ENCODE measurements at regions not wholly inside any gene's neighbourhood (a gene's known extent, or its start where the extent isn't known, plus 50 kb on each side); places are given as distances from the start of the nearest gene placed in this dataset.

DNA sequence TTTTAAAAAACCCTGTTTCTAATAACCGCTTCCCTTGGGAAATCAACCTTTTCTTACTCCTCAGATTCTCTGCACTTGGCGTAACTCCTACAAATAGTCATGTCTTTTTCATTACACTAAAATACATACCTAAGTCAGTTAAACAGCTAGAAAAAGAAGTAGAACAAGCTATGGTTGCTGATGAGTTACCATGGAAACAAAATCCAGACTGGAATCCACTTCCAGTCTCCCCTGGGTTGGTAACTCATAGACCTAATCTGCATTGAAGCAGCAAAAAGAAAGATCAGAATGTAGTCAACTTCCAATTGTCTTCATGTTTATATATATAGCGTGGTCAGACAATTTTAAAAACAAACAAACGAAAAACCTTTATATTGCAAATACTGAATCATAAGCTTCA, 260.8 kb upstream of the LRRN1 start:
- no peak for DNase-seq
- no peak overlapping the region for H3K27ac Mint-ChIP-seq
- peaks cover 2% of the 10 kb centered on the region for H3K27me3 Mint-ChIP-seq (ENCODE audit: insufficient read depth)
- WGBS, 2 experiments (ENCODE audit: insufficient coverage in 1 of 2, insufficient read length in 1 of 2), result 87 to 91% methylated on average over 4 of the region's 4 CpGs
- Histone ChIP-seq H3K9ac (ENCODE audit: extremely low read depth, low read length, poor library complexity, severe bottlenecking) (no peak overlapping the region), H3K36me3 (ENCODE audit: control insufficient read depth, insufficient read depth, low read length) (no peaks in the 10 kb centered on the region), H3K27ac (ENCODE audit: low read depth, low read length) (no peak overlapping the region), H3K4me3 (ENCODE audit: low read length) (no peak overlapping the region), H3K4me1 (ENCODE audit: control insufficient read depth, insufficient read depth, low read length) (no peaks in the 10 kb centered on the region), H3K9me3 (ENCODE audit: control insufficient read depth, low read length) (no peaks in the 10 kb centered on the region), H3K27me3 (ENCODE audit: control insufficient read depth, insufficient read depth, low read length, poor library complexity, severe bottlenecking) (no peaks in the 10 kb centered on the region)
- H3K4me1 Mint-ChIP-seq, result no peaks in the 10 kb centered on the region
- TF ChIP-seq CTCF (conservative IDR thresholded peaks at IDR 0.05), result no peak
- H3K9me3 Mint-ChIP-seq, result no peaks in the 10 kb centered on the region
- H3K36me3 Mint-ChIP-seq (ENCODE audit: low read depth), result no peaks in the 10 kb centered on the region
- no peak overlapping the region for H3K4me3 Mint-ChIP-seq

DNA sequence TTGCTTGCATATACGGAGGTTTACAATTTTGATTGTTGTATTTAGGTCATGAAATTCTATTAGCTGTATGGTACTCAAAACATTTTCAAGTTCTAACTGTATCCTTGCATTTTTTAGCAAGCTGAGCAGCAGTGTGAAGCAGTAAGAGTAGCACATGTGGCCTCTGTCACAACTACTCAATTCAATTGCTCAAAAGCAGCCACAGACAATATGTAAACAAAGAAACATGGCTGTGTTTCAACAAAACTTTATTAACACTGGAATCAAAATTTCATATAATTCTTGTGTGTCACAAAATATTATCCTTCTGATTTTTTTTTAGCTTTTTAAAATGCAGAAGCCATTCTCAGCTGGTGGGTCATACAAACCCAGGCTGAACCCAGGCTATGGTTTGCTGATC, 266.7 kb upstream of the LRRN1 start:
- TF ChIP-seq CTCF (conservative IDR thresholded peaks at IDR 0.05), result no peak
- Histone ChIP-seq H3K4me3 (ENCODE audit: low read length) (no peak overlapping the region), H3K27me3 (ENCODE audit: control insufficient read depth, insufficient read depth, low read length, poor library complexity, severe bottlenecking) (no peaks in the 10 kb centered on the region), H3K36me3 (ENCODE audit: control insufficient read depth, insufficient read depth, low read length) (no peaks in the 10 kb centered on the region), H3K9me3 (ENCODE audit: control insufficient read depth, low read length) (no peaks in the 10 kb centered on the region), H3K27ac (ENCODE audit: low read depth, low read length) (no peak overlapping the region), H3K4me1 (ENCODE audit: control insufficient read depth, insufficient read depth, low read length) (no peaks in the 10 kb centered on the region), H3K9ac (ENCODE audit: extremely low read depth, low read length, poor library complexity, severe bottlenecking) (no peak overlapping the region)
- Mint-ChIP-seq H3K4me3 (no peak overlapping the region), H3K36me3 (ENCODE audit: low read depth) (no peaks in the 10 kb centered on the region), H3K27me3 (ENCODE audit: insufficient read depth) (peaks cover 4% of the 10 kb centered on the region), H3K9me3 (no peaks in the 10 kb centered on the region), H3K27ac (no peak overlapping the region), H3K4me1 (no peaks in the 10 kb centered on the region)
- 92% methylated on average over 1 of the region's 1 CpG; no CpG with 5 or more reads in 1 of the 2 experiments for WGBS, 2 experiments (ENCODE audit: insufficient coverage in 1 of 2, insufficient read length in 1 of 2)
- DNase-seq, result no peak

- no peak for DNase-seq
- H3K9ac ChIP-seq (ENCODE audit: extremely low read depth, low read length, poor library complexity, severe bottlenecking), result no peak overlapping the region
- H3K27me3 Mint-ChIP-seq (ENCODE audit: insufficient read depth), result peaks cover 4% of the 10 kb centered on the region
- H3K9me3 ChIP-seq (ENCODE audit: control insufficient read depth, low read length), result no peaks in the 10 kb centered on the region
- no peak overlapping the region for H3K4me3 Mint-ChIP-seq
- H3K36me3 Mint-ChIP-seq (ENCODE audit: low read depth), result no peaks in the 10 kb centered on the region
- no peak for TF ChIP-seq CTCF (conservative IDR thresholded peaks at IDR 0.05)
- H3K27ac Mint-ChIP-seq, result no peak overlapping the region
- H3K27ac ChIP-seq (ENCODE audit: low read depth, low read length), result no peak overlapping the region
- no peaks in the 10 kb centered on the region for H3K4me1 ChIP-seq (ENCODE audit: control insufficient read depth, insufficient read depth, low read length)
- no peaks in the 10 kb centered on the region for H3K9me3 Mint-ChIP-seq
- no peak overlapping the region for H3K4me3 ChIP-seq (ENCODE audit: low read length)
- no peaks in the 10 kb centered on the region for H3K27me3 ChIP-seq (ENCODE audit: control insufficient read depth, insufficient read depth, low read length, poor library complexity, severe bottlenecking)
- no peaks in the 10 kb centered on the region for H3K36me3 ChIP-seq (ENCODE audit: control insufficient read depth, insufficient read depth, low read length)
- H3K4me1 Mint-ChIP-seq, result no peaks in the 10 kb centered on the region
- WGBS, 2 experiments (ENCODE audit: insufficient coverage in 1 of 2, insufficient read length in 1 of 2), result 89 to 92% methylated on average over 4 of the region's 4 CpGs
Observed at GRCh38 chr3:3531476-3531875, 267.8 kb upstream of the LRRN1 start.
